Stimulated activated CD4-positive, alpha-beta T cell treated with anti-CD3 and anti-CD28 coated beads, Interleukin-4, amount 100 ng/mL, for 24 hours (primary cell): ENCODE measurements at regions not wholly inside any gene's neighbourhood (a gene's known extent, or its start where the extent isn't known, plus 50 kb on each side); places are given as distances from the start of the nearest gene placed in this dataset.
"Not testable (repeated sequence)": the region's sequence is repeated elsewhere in the genome, so short reads cannot be mapped to it uniquely, and the experiment has no call there.

Source experiments
- DNase-seq: peaks from one replicate; pipeline ENCODE4 v3.0.0-alpha.2; 2020

DNA sequence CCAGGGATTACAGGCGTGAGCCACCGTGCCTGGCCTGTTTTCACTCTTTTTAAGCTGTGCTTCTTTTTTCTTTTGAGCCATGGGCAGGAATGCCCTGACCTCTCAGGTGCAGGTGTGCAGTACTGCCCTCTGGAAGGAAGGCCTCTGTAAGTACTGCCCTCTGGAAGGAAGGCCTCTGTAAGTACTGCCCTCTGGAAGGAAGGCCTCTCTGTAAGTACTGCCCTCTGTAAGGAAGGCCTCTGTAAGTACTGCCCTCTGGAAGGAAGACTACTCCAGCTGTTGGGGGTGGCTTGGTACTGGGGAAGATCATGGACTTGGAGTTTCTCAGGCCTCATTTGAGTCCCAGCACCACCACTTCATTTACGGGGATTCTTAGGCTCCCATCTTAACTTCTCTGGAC, 248.5 kb upstream of the ID2 start:
- DNase-seq: no peak

DNA sequence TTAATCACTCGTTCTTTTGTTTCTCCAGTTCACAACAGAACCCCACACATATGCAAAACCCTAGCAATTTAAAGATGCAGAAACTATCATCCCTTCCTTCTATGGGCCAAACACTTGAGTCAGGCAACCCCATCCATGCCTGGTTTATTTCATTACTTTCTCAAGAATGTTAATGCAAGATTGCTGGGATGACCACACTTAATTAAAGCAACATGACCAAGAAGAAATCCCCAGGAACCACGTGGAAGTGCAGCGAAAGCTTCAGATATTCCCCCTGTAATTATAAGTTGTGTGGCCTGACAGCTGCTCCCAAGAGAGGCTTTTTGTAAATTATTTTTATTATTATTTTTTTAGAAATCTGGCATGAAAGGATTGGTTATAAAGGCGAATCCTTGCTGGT, 246.2 kb upstream of the ID2 start:
- no peak for DNase-seq

DNA sequence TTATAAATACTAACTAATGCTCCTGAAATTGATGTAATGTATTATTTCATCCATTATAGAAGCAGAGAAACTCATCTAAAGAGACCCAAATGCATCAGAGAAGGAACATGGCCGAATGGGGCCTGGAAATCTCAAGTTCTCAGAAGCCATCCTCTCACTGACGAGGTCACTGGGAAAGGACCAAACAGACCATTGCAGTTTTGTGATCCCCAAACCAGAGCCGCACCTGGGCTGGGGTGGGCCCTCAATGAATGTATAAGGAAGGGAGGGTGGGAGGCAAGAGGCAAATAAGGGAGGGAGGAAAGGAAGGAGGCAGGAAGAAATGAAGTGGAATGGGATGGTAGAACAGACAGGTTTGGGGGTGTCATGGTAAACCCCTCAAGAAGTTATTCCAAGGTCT, 245.3 kb upstream of the ID2 start:
- no peak for DNase-seq

DNA sequence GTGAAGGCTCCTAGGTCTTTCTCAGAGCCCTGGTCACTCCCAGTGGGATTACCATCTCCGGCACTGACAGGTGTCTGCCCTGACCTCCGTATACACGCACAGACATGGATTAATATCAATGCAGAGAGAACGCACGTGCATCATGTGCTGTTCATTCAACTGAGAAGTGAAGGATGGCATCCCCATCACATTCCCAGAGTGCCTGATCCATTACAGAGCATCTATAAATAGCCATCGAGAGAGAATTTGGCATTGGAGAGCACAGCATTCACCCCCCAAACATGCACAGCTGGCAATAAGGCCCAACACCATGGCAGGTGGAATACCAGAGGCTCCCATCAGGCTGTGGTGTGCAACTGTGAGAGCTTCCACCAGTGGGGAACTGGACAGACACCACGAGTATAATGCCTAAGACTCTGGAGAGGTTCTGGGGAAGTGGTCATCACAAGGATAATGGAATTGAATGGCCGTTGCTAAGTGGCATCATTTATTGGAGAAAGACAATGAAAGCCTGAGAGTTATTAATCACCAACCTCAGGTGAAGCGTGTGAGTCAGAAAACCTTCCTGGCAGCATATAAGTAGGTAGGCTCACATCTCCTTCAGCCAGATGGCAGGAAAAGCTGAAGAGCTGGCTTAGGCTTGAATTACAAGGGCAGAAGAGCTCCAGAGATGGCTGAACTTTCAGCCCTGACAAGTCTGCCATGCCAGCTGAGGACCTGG, 244.5 kb upstream of the ID2 start:
- no peak for DNase-seq

DNA sequence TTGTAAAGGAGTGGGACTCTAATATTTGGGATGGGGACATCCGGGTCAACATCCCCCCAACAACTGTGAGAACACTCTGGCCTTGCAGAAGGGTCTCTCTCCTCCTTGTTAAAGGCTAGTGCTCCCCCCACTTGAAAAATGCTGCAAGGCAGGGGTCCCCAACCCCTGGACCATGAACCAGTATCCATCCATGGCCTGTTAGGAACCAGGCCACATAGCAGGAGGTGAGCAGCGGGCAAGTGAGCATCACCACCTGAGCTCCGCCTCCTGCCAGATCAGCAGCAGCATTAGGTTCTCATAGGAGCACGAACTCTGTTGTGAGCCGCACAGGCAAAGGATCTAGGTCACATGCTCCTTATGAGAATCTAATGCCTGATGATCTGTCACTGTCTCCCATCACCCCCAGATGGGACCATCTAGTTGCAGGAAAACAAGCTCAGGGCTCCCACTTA, 243.9 kb upstream of the ID2 start:
- DNase-seq: no peak

DNA sequence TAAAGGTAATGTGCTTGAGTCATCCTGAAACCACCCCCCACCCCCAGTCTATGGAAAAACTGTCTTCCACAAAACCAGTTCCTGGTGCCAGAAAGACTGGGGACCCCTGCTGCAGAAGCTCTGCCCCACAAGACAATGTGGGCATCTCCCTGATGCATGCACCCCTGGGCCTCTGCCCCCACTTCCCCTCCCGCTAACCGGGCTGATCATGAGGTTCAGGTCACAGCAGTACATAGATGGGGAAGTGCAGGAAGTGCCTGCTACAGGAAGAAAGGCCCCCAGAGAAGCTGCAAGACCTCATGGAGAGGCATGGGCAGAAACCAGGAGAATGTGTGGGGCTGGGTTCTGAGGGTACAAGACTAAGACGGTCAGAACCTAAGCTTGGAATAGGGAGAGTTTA, 243.4 kb upstream of the ID2 start:
- no peak for DNase-seq

DNA sequence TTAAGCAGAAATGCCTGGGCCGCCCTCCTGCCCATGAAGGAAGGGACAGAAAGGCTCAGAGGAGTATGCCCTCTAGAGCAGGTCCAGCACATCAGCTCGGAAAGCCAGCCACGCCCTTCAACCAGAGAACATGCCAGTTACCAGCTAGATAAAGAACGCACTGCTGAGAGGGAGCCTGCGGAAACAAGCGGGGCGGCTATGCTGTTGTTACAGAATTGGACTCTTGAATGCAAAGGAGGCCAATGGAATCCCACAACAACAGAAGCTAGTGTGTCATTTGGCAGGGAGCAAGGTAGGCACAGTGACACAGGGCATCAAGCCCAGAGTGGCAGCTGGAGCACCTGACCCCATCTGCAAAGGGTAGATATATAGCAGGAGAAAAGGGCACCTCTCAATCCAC, 242.9 kb upstream of the ID2 start:
- no peak for DNase-seq

DNA sequence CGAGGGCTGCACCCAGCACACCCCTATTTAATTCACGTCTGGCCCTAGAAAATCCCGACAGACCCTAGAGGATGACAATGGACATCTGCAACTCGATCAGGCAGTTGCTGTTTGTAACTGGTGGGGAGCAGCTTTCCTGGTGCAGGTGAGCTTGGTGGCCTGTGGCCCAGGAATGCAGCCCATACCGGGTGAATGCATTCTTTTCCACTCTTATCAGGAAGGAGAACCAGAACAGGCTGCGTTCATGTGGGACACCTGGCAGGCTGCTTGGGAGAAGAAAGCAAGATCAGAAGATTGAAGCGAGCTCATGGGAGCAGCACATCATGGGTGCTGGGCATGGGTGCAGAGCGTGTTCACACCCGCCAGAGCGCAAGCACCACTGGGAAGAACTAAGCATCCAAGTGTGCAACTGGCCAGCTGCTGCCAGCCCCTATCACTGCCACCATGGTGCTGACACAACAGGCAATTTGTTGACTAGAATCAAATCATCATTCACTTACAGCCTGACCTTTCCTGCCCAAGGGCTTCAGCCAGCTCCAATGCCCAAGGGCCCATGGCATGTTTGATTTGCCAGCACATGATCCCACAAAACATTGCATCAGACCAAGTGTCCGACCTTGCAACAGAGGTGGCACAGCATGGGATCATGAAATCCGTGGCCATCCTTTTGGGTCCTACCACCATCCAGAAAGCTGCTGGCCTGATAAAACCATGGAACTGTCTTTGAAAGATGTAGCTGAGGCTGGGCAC, 241.7 kb upstream of the ID2 start:
- DNase-seq: no peak

DNA sequence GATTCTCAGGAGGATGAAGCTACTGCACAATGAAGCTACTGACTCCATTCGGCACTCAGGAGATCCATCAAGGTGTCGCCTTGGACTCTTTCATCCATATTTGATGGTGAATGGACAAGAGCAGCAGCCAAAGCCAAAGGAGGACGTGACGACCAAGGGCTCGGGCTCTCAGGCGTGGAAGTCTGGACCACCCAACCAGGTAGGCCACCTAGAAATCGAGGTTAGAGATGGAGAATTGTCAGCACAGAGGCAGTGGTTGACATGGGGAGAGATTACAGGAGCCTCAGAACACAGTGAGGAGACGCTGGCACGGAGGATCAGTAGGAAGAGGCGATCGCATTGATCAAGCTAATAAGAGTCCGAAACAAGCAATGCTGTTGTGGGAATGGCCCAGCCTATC, 240.5 kb upstream of the ID2 start:
- DNase-seq: no peak

DNA sequence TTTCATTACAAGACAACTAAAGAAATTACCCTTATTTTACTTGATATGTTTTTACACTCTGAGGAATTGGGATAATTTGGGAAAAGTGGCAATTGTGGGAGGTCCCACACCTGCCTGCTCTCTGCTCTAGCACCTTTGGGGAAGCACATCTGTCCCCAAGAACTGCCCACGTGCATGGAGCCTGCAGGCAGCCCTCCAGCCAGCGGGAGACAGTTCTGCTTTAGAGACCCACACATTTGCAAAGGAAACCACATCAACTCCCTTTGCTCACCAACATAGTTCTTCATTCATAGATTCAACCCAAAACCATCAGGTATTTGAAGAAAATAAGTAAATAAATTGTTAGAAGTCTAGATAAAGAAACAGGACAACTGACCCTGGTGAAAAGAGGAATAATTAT, 239.9 kb upstream of the ID2 start:
- no peak for DNase-seq

DNA sequence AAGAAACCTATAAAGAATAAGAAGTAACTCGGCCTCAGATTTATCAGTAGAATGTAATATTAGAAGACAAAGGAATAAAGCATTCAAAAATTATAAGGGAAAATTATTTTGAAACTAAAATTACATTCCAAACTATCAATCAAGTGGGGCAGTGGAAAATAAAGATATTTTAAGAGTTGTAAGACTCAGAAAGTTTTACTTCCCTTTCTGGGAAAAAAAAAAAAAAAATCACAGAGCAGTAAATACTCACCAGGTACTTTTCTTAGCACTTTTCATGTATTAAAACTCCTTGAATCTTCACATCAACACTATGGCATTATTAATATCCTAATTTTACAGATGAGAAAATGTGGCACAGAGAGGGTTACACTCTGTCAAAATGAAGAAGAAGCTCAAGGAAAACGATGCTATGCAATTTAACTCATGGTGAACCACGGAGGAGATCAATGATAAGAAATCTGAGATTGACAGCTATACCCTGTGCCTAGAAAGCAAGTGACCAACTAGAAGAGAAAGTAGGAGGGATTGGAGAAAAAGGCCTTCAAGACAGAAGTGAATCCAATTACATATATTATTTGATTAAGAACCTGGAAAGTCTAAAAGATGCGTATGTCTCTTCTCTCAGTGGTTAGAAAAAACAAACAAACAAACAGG, 238.9 kb upstream of the ID2 start:
- DNase-seq: no peak

DNA sequence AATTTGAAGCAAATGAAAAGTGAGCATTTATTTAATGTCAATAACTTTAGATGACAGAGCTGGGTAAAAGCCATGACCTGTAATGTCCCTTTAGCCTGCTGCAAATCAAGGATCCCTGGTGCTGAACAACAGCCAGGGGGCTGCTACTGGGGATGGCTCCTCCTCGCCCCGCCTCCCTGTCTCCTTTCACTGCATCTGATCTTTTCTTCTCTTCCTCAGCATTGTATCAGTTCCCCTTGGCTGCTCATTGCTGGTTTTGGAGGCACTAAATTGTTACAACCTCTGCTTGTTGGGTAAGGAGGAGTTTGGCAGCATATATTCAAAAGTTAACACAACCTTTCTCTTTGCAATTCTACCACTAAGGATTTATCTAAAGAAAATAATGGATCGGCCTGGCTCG, 236.3 kb upstream of the ID2 start:
- no peak for DNase-seq

DNA sequence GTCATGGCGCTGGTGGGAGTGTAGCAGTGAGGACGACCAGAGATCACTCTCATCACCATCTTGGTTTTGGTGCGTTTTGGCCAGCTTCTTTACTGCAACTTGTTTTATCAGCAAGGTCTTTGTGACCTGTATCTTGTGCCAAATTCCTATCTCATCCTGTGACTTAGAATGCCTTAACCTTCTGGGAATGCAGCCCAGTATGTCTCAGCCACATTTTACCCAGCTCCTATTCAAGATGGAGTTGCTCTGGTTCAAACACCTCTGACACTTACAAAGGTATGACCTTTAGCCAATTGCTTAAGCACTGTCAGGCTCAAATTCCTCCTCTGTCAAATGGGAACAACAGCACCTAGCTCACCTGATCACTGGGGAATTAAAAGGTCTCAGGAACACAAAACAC, 235.1 kb upstream of the ID2 start:
- DNase-seq: not testable (repeated sequence)

DNA sequence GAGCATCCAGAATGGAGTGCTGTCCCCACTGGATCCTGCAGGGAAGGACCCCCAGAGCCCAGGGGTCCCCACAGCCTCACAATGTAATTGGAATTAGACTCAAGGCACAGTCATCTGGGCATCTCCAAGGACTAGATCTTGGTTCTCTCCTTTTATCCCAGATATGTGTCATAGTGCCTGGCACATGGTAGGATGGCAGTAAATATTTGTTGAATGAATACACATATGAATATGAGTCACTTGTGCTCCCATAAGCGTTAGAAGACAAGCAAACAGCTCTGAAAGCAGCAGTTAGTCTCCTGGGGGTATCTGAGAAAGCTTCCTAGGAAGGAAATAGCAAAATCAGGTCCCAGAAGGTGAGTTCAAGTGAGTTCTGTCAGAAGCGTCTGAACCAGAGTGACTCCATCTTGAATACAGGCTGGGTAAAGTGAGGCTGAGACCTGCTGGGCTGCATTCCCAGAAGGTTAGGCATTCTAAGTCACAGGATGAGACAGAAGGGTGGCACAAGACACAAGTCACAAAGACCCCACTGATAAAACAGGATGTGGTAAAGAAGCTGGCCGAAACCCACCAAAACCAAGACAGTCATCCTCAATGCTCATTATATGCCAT, 234.1 kb upstream of the ID2 start:
- DNase-seq: no peak

DNA sequence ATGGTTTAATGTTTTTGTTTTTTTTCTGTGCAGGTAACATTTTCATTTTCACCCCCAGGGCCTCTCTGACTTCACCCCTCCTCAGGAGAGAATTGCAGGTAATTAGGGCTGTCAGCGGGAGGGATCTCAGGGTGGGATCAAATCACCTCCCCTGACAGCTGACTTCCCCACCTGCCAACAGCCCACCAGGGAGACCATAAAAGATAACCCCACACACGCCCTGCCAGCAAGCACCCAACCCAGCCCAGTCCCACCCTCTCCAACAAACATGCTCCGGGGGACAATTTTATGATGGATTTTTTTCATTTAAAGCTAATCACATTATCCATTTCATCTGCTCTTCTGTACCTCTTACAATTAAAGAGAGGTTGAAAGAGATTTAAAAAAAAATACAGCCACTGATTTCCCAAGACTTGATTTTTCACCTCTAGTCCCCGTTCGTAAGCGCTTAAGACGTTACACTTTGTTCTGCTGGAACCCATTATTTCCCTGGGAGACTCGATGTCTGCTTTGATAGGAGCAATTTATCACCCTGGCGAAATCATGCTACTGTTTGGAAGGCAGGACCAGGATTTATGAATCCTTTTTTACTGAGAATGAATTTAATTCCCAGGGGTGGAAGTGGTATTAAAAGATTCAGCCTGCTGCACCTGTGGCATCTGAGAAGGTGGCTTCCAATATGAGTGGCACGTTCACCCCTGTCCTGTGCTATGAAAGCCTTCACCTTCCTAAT, 232.9 kb upstream of the ID2 start:
- DNase-seq: no peak

DNA sequence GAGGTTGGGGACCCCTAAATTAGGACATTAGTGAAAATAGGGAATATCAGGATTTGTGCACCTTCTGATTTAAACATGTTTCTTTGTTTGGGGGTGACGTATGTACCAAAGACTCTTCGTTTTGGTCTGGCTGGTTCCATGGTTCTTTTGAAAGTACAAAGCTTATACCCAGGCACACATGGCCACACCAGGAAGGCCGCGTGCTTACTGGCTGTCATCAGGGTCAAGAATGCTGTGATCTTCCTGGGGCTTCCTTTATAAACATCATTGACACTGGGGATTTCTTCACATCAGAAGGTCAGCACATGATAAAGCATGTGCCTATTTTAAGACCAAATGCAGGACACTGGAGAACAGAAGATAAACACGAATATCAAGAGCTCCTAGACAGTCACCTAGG, 230.6 kb upstream of the ID2 start:
- no peak for DNase-seq

DNA sequence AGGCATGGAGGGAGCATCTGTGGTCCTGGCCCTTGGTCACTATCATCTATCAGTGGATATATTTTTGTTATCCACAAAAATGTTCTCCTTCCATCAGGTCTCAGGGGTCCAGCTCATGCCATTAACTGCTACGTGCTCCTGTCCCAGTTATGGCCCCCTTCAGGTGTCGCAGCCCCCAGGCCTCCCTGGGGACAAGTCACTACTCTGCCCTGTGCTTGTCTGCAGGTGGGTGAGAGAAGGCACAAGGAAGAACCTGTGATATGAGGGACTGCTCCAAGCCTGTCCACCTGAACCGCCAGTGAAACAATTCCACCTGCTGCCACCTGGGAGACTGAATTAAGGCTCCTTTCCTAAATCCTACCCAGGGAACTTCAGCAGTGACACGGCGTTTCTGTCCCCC, 229.6 kb upstream of the ID2 start:
- DNase-seq: no peak

DNA sequence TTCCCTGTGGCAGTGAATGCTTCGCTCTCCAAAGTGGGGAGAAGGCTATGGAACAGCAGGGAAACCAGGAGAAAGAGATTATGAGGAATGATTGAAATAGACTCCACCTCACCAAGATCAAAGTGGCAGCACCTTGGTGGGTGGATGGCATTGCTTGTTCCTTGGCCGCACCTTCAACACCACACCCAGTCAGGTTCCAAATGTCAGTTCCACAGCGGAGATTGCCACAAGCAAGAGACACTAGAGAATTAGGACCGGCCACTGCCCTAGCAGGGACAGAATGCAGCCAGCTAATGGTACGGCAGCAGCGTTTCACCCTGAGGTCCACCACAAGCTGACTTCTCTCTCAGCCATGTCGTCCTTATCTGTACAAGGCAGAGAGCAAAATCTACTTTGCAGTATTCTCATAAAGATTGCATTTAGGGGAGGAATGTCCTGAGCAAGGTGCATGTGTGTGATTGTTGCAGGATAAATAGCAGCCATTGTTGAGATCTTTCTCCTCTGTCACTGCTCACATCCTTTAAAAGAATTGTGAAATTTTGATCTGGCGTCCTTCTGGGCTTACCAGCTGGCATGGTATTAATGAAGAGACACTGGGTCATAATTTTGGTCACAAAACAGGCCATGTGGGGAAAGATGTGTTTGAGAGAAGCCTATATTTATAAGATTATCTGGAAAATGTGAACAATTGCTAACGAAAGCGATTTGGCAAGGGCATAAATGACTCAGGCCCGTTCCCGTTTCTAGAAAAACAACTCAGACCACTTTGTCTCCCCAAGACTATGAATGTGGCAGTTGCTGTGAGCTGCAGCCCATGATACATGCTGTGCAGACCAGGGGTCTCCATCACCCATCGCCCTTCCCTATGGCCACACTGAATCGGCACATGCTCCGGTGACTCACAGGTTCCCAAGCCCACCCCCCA, 228.6 kb upstream of the ID2 start:
- no peak for DNase-seq

DNA sequence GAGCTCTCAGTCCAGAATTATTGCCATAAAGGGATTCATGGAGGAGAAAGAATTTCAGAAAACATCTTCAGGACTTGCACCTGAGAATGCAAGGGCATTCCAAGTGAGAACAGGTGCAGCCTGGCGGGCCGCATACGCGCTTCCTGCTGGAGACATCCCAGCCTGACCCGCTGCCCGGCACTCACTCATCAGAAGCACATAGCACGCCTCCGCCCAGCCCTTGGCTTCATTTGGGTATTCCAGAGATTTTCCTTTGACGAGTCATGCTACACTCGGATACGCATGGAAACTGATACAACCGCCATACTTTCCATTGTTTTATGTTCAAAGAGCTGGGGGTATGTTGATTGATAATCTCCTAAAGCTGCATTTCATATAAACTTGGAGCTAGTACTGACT, 228.0 kb upstream of the ID2 start:
- DNase-seq: no peak

DNA sequence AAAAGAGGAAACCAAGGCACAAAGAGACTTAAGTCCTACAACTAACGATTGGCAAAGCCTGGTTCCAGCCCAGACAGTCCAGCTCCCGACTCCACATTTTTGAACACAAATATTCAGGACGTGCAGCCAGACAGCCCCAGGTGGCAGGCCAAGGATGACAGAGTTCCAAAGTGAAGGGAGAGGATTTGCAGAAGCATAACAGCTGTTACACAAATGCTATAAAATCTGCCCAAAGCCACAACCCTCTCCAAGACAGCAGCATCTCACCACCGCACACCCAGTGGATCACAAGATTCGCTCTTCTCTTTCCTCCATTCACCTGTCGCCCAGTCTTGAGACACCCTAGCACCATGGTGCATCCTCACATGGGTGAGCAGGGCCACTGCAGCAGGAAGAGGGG, 227.1 kb upstream of the ID2 start:
- DNase-seq: no peak

DNA sequence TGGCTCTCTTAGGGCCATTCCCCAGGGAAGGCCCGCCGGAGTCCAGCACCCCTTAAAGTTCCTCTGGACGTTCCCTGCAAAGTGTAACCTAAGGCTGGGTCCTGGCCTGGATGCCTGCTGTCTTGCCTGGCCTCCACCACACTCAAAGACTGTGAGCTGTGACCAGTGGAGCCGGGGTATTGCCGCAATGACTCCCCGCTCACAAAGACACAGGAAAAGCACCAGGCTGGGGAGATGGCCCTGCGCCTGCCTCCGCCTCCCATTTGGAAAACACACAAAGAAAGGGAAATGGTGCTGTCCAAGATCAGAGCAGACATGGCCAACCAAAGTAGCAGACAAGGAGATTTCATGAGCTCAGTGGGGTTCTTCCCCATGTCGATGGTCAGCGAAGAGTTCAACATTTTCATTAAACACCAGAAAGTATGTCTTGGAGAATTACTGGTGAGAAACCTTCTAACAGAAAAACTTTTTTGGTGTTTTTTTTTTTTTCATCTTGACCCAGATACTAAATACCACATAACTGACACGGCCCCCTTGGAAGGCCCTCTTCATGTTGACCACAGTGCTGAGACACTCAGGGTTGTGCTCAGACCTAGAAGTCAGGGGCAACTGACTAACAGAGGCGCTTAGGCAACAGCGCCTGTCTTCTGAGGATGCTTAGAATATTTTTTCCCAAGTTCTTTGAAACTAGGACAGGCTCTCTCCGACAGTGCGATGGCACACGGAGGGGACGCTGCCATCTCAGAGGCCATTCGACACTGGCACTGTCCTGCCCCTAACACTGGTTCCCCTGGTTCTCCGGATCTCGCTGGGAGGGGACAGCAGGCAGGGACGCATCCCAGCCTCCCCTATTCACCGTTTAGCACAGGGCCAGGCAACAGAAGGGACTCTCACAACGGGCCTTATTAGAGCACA, 226.4 kb upstream of the ID2 start:
- no peak for DNase-seq
